NB4 (cell line): ENCODE measurements at regions not wholly inside any gene's neighbourhood (a gene's known extent, or its start where the extent isn't known, plus 50 kb on each side); places are given as distances from the start of the nearest gene placed in this dataset.

Source experiments
- CTCF ChIP-seq: IDR thresholded peaks from one replicate; pipeline ENCODE4 v1.5.1; 2012; ENCODE audit warnings: low read depth, low read length
- POLR2A ChIP-seq: IDR thresholded peaks from 2 replicates; pipeline ENCODE4 v1.6.1; 2011; ENCODE audit warnings: mild to moderate bottlenecking; ENCODE audit not compliant: insufficient read length; ENCODE audit errors: extremely low read depth

- TF ChIP-seq CTCF (no peak), POLR2A (no peak)
Measured at GRCh38 chr4:32840461-32841189, 2120.5 kb downstream of the PCDH7 start.
